Neural progenitor cell (in vitro differentiated cells): ENCODE measurements at regions not wholly inside any gene's neighbourhood (a gene's known extent, or its start where the extent isn't known, plus 50 kb on each side); places are given as distances from the start of the nearest gene placed in this dataset.
A peak's percentile ranks its signal among the peaks of the same experiment; 100 is the strongest.

Source experiments
- DNase-seq: peaks from one replicate; pipeline ENCODE4 v3.0.0-alpha.2; 2016; ENCODE audit warnings: low spot score
- H2AFZ ChIP-seq: fragments of 200-600 bp; sonication (generic); replicated peaks from 2 replicates; pipeline ENCODE4 v1.6.1; 2016; ENCODE audit warnings: antibody characterized with exemption
- H3F3A ChIP-seq: fragments of 200-600 bp; sonication (generic); 2 replicates; pipeline ENCODE4 v1.6.1; 2016; ENCODE audit warnings: antibody characterized with exemption, low read depth
- H3K27ac ChIP-seq: fragments of 200-600 bp; sonication (generic); 2 replicates; pipeline ENCODE4 v1.5.1; 2016; ENCODE audit warnings: mild to moderate bottlenecking
- H3K27me3 ChIP-seq: fragments of 200-600 bp; sonication (generic); 2 replicates; pipeline ENCODE4 v1.6.1; 2016; ENCODE audit warnings: mild to moderate bottlenecking, moderate library complexity
- H3K36me3 ChIP-seq: fragments of 200-600 bp; sonication (generic); 2 replicates; pipeline ENCODE4 v1.5.1; 2016
- H3K4me1 ChIP-seq: fragments of 200-600 bp; sonication (generic); 2 replicates; pipeline ENCODE4 v1.6.1; 2016; ENCODE audit warnings: mixed run types
- H3K4me2 ChIP-seq: fragments of 200-600 bp; sonication (generic); 2 replicates; pipeline ENCODE4 v1.6.1; 2016
- H3K4me3 ChIP-seq: fragments of 200-600 bp; sonication (generic); 2 replicates; pipeline ENCODE4 v1.5.1; 2016
- H3K79me2 ChIP-seq: fragments of 200-600 bp; sonication (generic); 2 replicates; pipeline ENCODE4 v1.6.1; 2016; ENCODE audit warnings: low read depth
- H3K9ac ChIP-seq: fragments of 200-600 bp; sonication (generic); 2 replicates; pipeline ENCODE4 v1.6.1; 2016
- H3K9me3 ChIP-seq: fragments of 200-600 bp; sonication (generic); 2 replicates; pipeline ENCODE4 v1.5.1; 2016; ENCODE audit warnings: low read depth
- H4K20me1 ChIP-seq: fragments of 200-600 bp; sonication (generic); 2 replicates; pipeline ENCODE4 v1.6.1; 2016; ENCODE audit warnings: low read depth
- H3K27ac Mint-ChIP-seq: 3 replicates; pipeline ENCODE4 v1.8.0; 2021; ENCODE audit warnings: mixed read lengths
- H3K27me3 Mint-ChIP-seq: 2 replicates; pipeline ENCODE4 v1.8.0; 2022; ENCODE audit warnings: low read depth, mild to moderate bottlenecking, inconsistent platforms, moderate library complexity, mixed read lengths; ENCODE audit not compliant: insufficient read depth
- H3K36me3 Mint-ChIP-seq: 3 replicates; pipeline ENCODE4 v1.8.0; 2021; ENCODE audit warnings: mixed read lengths
- H3K4me1 Mint-ChIP-seq: 3 replicates; pipeline ENCODE4 v1.8.0; 2021; ENCODE audit warnings: mixed read lengths
- H3K4me3 Mint-ChIP-seq: 3 replicates; pipeline ENCODE4 v1.8.0; 2021; ENCODE audit warnings: mild to moderate bottlenecking, moderate library complexity, mixed read lengths
- H3K9me3 Mint-ChIP-seq: 3 replicates; pipeline ENCODE4 v1.8.0; 2020; ENCODE audit warnings: mixed read lengths
- EZH2 ChIP-seq: fragments of 200-600 bp; sonication (generic); IDR thresholded peaks from 2 replicates; pipeline ENCODE4 v1.6.1; 2017; ENCODE audit warnings: antibody characterized with exemption, mild to moderate bottlenecking, moderate library complexity
- EZH2phosphoT487 ChIP-seq: fragments of 200-600 bp; sonication (generic); IDR thresholded peaks from 2 replicates; pipeline ENCODE4 v1.6.1; 2017; ENCODE audit warnings: antibody characterized with exemption
- TF ChIP-seq, protein P1 (sequence below): fragments of 200-600 bp; sonication (generic); IDR thresholded peaks from 2 replicates; pipeline ENCODE4 v1.5.1; 2017; ENCODE audit warnings: antibody characterized with exemption, mild to moderate bottlenecking

DNA sequence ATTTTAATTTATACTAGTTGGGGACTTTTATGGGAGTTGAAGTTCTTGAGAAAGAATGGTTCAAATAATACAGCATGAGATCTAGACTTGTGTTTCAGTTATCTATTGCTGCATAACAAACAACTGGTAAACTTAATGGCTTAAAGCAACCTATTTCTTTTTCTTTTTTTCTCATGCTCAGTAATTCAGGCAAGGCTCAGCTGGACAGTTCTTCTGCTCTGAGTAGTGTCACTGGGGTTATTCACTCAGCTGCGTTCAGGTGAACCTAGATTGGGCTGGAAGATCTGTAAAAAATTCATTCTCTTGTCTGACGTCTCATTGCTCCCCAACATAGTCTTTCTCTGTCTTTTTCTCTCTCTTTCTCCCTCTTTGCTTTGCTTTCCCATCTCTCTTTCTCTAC is 291.7 kb downstream of the GBA3 start:
- H2AFZ ChIP-seq = no peak overlapping the region
- no peak overlapping the region for H3K4me3 Mint-ChIP-seq
- H3K27ac ChIP-seq = no peak overlapping the region

DNA sequence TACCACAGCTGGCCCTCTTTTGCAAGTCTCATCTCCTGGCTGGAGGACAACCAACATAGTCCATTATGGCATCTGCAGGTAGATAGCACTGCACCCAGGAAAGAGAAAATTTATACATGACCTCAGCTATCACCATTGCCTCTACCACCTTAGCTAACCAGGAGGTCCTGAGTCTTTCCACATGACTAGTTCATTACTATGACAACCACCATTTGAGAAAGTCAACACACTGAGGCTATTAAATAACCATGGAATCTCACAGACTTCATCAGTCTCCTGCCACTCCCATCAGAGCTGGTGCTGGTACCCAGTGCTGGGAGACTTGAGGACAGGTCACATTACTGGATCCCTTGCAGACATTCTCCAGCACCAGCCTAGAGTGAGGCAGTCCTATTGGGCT is 285.9 kb downstream of the GBA3 start:
- no peak overlapping the region for H3K9ac ChIP-seq
- no peaks in the 10 kb centered on the region for H3F3A ChIP-seq
- no peak for TF ChIP-seq EZH2
- no peak for TF ChIP-seq EZH2phosphoT487
- H4K20me1 ChIP-seq = no peaks in the 10 kb centered on the region
- H3K4me1 Mint-ChIP-seq = no peaks in the 10 kb centered on the region
- no peak overlapping the region for H3K4me3 Mint-ChIP-seq
- no peaks in the 10 kb centered on the region for H3K36me3 Mint-ChIP-seq
- H3K27me3 Mint-ChIP-seq = peaks cover 3% of the 10 kb centered on the region
- no peak overlapping the region for H3K27ac Mint-ChIP-seq
- H3K36me3 ChIP-seq = no peaks in the 10 kb centered on the region
- no peak overlapping the region for H3K27ac ChIP-seq
- no peak overlapping the region for H2AFZ ChIP-seq
- DNase-seq = no peak
- H3K9me3 ChIP-seq = peaks cover 3% of the 10 kb centered on the region
- H3K79me2 ChIP-seq = no peaks in the 10 kb centered on the region
- no peaks in the 10 kb centered on the region for H3K27me3 ChIP-seq
- no peaks in the 10 kb centered on the region for H3K4me1 ChIP-seq
- H3K9me3 Mint-ChIP-seq = peaks cover 15% of the 10 kb centered on the region
- H3K4me3 ChIP-seq = no peak overlapping the region
- no peak overlapping the region for H3K4me2 ChIP-seq

More for the DNA sequence above, 291.7 kb downstream of the GBA3 start:
- no peaks in the 10 kb centered on the region for H4K20me1 ChIP-seq
- H3K4me2 ChIP-seq = no peak overlapping the region
- DNase-seq = no peak
- H3K4me1 ChIP-seq = no peaks in the 10 kb centered on the region
- H3K79me2 ChIP-seq = no peaks in the 10 kb centered on the region
- no peaks in the 10 kb centered on the region for H3K4me1 Mint-ChIP-seq
- no peak overlapping the region for H3K4me3 ChIP-seq
- H3K36me3 Mint-ChIP-seq = no peaks in the 10 kb centered on the region
- H3F3A ChIP-seq = no peaks in the 10 kb centered on the region
- peaks cover 17% of the 10 kb centered on the region for H3K9me3 Mint-ChIP-seq
- no peaks in the 10 kb centered on the region for H3K27me3 ChIP-seq
- peaks cover 7% of the 10 kb centered on the region for H3K9me3 ChIP-seq
- TF ChIP-seq EZH2phosphoT487 = no peak
- TF ChIP-seq, protein P1, sequence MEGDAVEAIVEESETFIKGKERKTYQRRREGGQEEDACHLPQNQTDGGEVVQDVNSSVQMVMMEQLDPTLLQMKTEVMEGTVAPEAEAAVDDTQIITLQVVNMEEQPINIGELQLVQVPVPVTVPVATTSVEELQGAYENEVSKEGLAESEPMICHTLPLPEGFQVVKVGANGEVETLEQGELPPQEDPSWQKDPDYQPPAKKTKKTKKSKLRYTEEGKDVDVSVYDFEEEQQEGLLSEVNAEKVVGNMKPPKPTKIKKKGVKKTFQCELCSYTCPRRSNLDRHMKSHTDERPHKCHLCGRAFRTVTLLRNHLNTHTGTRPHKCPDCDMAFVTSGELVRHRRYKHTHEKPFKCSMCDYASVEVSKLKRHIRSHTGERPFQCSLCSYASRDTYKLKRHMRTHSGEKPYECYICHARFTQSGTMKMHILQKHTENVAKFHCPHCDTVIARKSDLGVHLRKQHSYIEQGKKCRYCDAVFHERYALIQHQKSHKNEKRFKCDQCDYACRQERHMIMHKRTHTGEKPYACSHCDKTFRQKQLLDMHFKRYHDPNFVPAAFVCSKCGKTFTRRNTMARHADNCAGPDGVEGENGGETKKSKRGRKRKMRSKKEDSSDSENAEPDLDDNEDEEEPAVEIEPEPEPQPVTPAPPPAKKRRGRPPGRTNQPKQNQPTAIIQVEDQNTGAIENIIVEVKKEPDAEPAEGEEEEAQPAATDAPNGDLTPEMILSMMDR = no peak
- peaks cover 6% of the 10 kb centered on the region for H3K27me3 Mint-ChIP-seq
- H3K36me3 ChIP-seq = no peaks in the 10 kb centered on the region
- no peak overlapping the region for H3K9ac ChIP-seq
- no peak overlapping the region for H3K27ac Mint-ChIP-seq

- no peak overlapping the region for H3K27ac ChIP-seq
- H3K4me1 ChIP-seq = peaks cover 32% of the 10 kb centered on the region
- TF ChIP-seq, protein P1 = peak; percentile 4
- TF ChIP-seq EZH2 = no peak
- H3K36me3 ChIP-seq = no peaks in the 10 kb centered on the region
- H3K4me2 ChIP-seq = no peak overlapping the region
- no peak overlapping the region for H3K27ac Mint-ChIP-seq
- no peaks in the 10 kb centered on the region for H4K20me1 ChIP-seq
- no peak overlapping the region for H3K4me3 Mint-ChIP-seq
- no peak overlapping the region for H3K9ac ChIP-seq
- no peaks in the 10 kb centered on the region for H3K79me2 ChIP-seq
- H3K27me3 Mint-ChIP-seq = no peaks in the 10 kb centered on the region
- H3K4me1 Mint-ChIP-seq = peaks cover 6% of the 10 kb centered on the region
- no peak for DNase-seq
- no peak overlapping the region for H3K4me3 ChIP-seq
- no peaks in the 10 kb centered on the region for H3K27me3 ChIP-seq
- no peaks in the 10 kb centered on the region for H3K36me3 Mint-ChIP-seq
- H3K9me3 Mint-ChIP-seq = peaks cover 15% of the 10 kb centered on the region
- no peaks in the 10 kb centered on the region for H3F3A ChIP-seq
- H2AFZ ChIP-seq = no peak overlapping the region
- H3K9me3 ChIP-seq = no peaks in the 10 kb centered on the region
These were observed 277.9 kb downstream of the GBA3 start for GRCh38 chr4:22970665-22971064.

- Histone ChIP-seq H3K9ac (no peak overlapping the region), H3K9me3 (no peaks in the 10 kb centered on the region), H3K4me3 (no peak overlapping the region), H3F3A (no peaks in the 10 kb centered on the region), H3K36me3 (no peaks in the 10 kb centered on the region), H2AFZ (no peak overlapping the region), H3K4me1 (peaks cover 32% of the 10 kb centered on the region), H3K27me3 (no peaks in the 10 kb centered on the region), H3K4me2 (peak overlapping the region; percentile 40), H4K20me1 (no peaks in the 10 kb centered on the region), H3K27ac (no peak overlapping the region), H3K79me2 (no peaks in the 10 kb centered on the region)
- H3K9me3 Mint-ChIP-seq = peaks cover 14% of the 10 kb centered on the region
- peak; percentile 32 for DNase-seq
- no peak overlapping the region for H3K4me3 Mint-ChIP-seq
- H3K27ac Mint-ChIP-seq = no peak overlapping the region
- no peaks in the 10 kb centered on the region for H3K36me3 Mint-ChIP-seq
- no peak for TF ChIP-seq EZH2phosphoT487
- TF ChIP-seq EZH2 = no peak
- TF ChIP-seq, protein P1 = no peak
- H3K4me1 Mint-ChIP-seq = peaks cover 6% of the 10 kb centered on the region
- H3K27me3 Mint-ChIP-seq = no peaks in the 10 kb centered on the region
These were observed 276.7 kb downstream of the GBA3 start for GRCh38 chr4:22969287-22969896.
